ENCODE measurements at regions not wholly inside any gene's neighbourhood (a gene's known extent, or its start where the extent isn't known, plus 50 kb on each side); places are given as distances from the start of the nearest gene placed in this dataset.
"Not testable (repeated sequence)": the region's sequence is repeated elsewhere in the genome, so short reads cannot be mapped to it uniquely, and the experiment has no call there.

GRCh38 chr4:110424144-110424543 lies 51.8 kb upstream of the ENPEP start:
- DNase-seq (ENCODE audit: low read depth), result no peak

GRCh38 chr4:110418641-110419040 lies 57.3 kb upstream of the ENPEP start:
- no peak for DNase-seq (ENCODE audit: low read depth)

- DNase-seq (ENCODE audit: low read depth), result no peak
Measured at GRCh38 chr4:110417136-110417535, 58.8 kb upstream of the ENPEP start.

- DNase-seq (ENCODE audit: low read depth), result no peak
Measured at GRCh38 chr4:110415478-110415877, 60.5 kb upstream of the ENPEP start.

- DNase-seq (ENCODE audit: low read depth), result no peak
Measured at GRCh38 chr4:110415041-110415440, 60.9 kb upstream of the ENPEP start.

- DNase-seq (ENCODE audit: low read depth), result no peak
Measured at GRCh38 chr4:110414561-110414920, 61.4 kb upstream of the ENPEP start.

- not testable (repeated sequence) for DNase-seq (ENCODE audit: low read depth)
Measured at GRCh38 chr4:110413807-110414560, 62.0 kb upstream of the ENPEP start.

GRCh38 chr4:110412354-110413065 lies 63.4 kb upstream of the ENPEP start:
- DNase-seq (ENCODE audit: low read depth), result no peak

GRCh38 chr4:110411574-110412011 lies 64.4 kb upstream of the ENPEP start:
- DNase-seq (ENCODE audit: low read depth), result no peak

GRCh38 chr4:110410853-110411573 lies 64.9 kb upstream of the ENPEP start:
- DNase-seq (ENCODE audit: low read depth), result not testable (repeated sequence)

- DNase-seq (ENCODE audit: low read depth), result no peak
Measured at GRCh38 chr4:110400086-110400485, 75.9 kb upstream of the ENPEP start.

- DNase-seq (ENCODE audit: low read depth), result not testable (repeated sequence)
Measured at GRCh38 chr4:110399046-110399445, 76.9 kb upstream of the ENPEP start.

- DNase-seq (ENCODE audit: low read depth), result no peak
Measured at GRCh38 chr4:110396963-110397362, 79.0 kb upstream of the ENPEP start.

GRCh38 chr4:110395421-110395820 lies 80.5 kb upstream of the ENPEP start:
- DNase-seq (ENCODE audit: low read depth), result no peak

GRCh38 chr4:110394871-110395270 lies 81.1 kb upstream of the ENPEP start:
- no peak for DNase-seq (ENCODE audit: low read depth)

- no peak for DNase-seq (ENCODE audit: low read depth)
Measured at GRCh38 chr4:110381784-110382183, 94.2 kb upstream of the ENPEP start.

- no peak for DNase-seq (ENCODE audit: low read depth)
Measured at GRCh38 chr4:110372485-110372884, 103.5 kb upstream of the ENPEP start.

- DNase-seq (ENCODE audit: low read depth), result no peak
Measured at GRCh38 chr4:110371016-110371770, 104.8 kb upstream of the ENPEP start.

GRCh38 chr4:110368409-110368808 lies 107.5 kb upstream of the ENPEP start:
- DNase-seq (ENCODE audit: low read depth), result no peak

- no peak for DNase-seq (ENCODE audit: low read depth)
Measured at GRCh38 chr4:110367156-110367555, 108.8 kb upstream of the ENPEP start.

GRCh38 chr4:110365761-110366160 lies 110.2 kb upstream of the ENPEP start:
- DNase-seq (ENCODE audit: low read depth), result no peak

GRCh38 chr4:110364911-110365520 lies 110.9 kb upstream of the ENPEP start:
- DNase-seq (ENCODE audit: low read depth), result no peak
